GM12892 (cell line): ENCODE measurements at regions not wholly inside any gene's neighbourhood (a gene's known extent, or its start where the extent isn't known, plus 50 kb on each side); places are given as distances from the start of the nearest gene placed in this dataset.

ENCODE experiments used
- POLR2A ChIP-seq: IDR thresholded peaks from 2 replicates; pipeline ENCODE4 v1.6.1; 2011; ENCODE audit warnings: low read depth, low read length, control low read depth
- POLR2AphosphoS5 ChIP-seq: IDR thresholded peaks from 2 replicates; pipeline ENCODE4 v1.6.1; 2011; ENCODE audit warnings: low read depth, low read length, control low read depth
- TAF1 ChIP-seq: IDR thresholded peaks from 2 replicates; pipeline ENCODE4 v1.6.1; 2011; ENCODE audit warnings: low read depth, mild to moderate bottlenecking, control low read depth, low read length, borderline replicate concordance

- TF ChIP-seq POLR2A (no peak), POLR2AphosphoS5 (no peak), TAF1 (no peak)
Measured at GRCh38 chr6:23181356-23182110, 612.2 kb downstream of the HDGFL1 start.
